ENCODE measurements at regions not wholly inside any gene's neighbourhood (a gene's known extent, or its start where the extent isn't known, plus 50 kb on each side); places are given as distances from the start of the nearest gene placed in this dataset.
"Not testable (repeated sequence)": the region's sequence is repeated elsewhere in the genome, so short reads cannot be mapped to it uniquely, and the experiment has no call there.

DNA sequence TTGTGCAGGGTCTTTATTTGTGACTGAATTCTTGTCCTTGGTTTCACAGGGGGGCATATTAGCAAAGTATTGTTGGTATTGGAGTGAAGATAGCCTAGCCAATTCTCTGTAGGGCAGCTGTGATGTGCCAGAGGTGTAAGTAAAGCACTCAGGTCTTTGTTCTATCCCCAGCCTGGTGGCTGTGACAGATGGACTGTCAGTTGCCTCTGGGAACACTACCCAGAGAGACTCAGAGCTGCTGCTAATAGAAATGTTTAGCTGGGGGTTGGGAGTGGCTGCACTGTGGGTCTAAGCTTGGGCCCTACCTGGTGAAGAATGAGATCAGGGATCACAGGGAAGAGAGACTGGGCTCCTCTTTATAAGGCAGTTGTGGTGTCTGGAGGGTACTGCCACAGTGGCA is 1006.5 kb upstream of the TYRP1 start:
- Histone ChIP-seq H3K36me3 (ENCODE audit: control insufficient read depth, insufficient read depth, low read length) (no peaks in the 10 kb centered on the region), H3K27me3 (ENCODE audit: control insufficient read depth, insufficient read depth, low read length) (no peaks in the 10 kb centered on the region), H3K4me3 (ENCODE audit: low read depth, low read length) (no peak overlapping the region)
- CTCF ChIA-PET, result interaction anchor here (0.6 kb wide), 1 partner anchor 98 kb away, joined by 3 read pairs; no protein-coding TSS in a partner anchor
- no peak for DNase-seq (ENCODE audit: low read depth)
- POLR2A ChIA-PET, result no interaction called here
- TF ChIP-seq, protein P1, sequence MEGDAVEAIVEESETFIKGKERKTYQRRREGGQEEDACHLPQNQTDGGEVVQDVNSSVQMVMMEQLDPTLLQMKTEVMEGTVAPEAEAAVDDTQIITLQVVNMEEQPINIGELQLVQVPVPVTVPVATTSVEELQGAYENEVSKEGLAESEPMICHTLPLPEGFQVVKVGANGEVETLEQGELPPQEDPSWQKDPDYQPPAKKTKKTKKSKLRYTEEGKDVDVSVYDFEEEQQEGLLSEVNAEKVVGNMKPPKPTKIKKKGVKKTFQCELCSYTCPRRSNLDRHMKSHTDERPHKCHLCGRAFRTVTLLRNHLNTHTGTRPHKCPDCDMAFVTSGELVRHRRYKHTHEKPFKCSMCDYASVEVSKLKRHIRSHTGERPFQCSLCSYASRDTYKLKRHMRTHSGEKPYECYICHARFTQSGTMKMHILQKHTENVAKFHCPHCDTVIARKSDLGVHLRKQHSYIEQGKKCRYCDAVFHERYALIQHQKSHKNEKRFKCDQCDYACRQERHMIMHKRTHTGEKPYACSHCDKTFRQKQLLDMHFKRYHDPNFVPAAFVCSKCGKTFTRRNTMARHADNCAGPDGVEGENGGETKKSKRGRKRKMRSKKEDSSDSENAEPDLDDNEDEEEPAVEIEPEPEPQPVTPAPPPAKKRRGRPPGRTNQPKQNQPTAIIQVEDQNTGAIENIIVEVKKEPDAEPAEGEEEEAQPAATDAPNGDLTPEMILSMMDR (IDR thresholded peaks at IDR 0.05; ENCODE audit: insufficient read depth, low read depth, low read length), result no peak

DNA sequence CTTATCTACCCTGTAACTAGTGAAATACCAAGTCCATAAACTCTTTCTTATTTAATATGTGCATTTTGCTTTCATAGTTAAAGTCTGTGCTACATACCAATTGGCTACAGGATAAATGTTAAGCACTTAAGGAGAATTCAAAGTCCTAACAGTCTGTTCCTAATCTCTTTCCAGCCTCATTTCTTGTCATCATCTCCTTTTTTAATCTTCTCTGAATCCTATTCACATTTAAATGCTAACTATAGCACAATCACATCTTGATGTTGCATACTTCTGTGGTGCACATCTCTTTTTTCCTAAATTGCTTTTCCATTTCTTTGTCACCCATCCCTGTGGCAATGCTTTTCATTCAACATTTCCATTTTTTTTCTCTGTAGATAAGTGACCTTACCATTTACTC is 996.1 kb upstream of the TYRP1 start:
- ChIA-PET CTCF (no interaction called here), POLR2A (no interaction called here)
- Histone ChIP-seq H3K4me3 (ENCODE audit: low read depth, low read length) (no peak overlapping the region), H3K27me3 (ENCODE audit: control insufficient read depth, insufficient read depth, low read length) (no peaks in the 10 kb centered on the region), H3K36me3 (ENCODE audit: control insufficient read depth, insufficient read depth, low read length) (no peaks in the 10 kb centered on the region)
- DNase-seq (ENCODE audit: low read depth), result no peak
- TF ChIP-seq, protein P1 (IDR thresholded peaks at IDR 0.05; ENCODE audit: insufficient read depth, low read depth, low read length), result no peak

DNA sequence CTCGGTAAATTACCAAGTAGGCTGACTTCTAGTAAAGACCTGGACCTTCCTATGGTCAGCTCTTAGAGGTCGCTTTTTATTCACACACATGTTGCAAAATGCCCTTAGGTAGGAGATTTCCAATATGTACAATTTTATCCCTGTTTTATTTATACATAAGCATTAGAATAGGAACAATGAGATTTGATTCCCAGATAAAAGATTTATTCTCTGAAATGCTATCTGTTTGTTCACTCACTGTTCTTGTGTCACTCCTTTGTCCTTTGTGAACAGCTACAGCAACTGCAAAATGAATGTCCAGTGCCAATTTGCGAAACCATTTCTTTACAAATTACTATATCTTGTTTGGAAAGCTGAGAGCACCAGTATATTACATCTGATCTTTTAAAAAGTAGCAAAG is 991.5 kb upstream of the TYRP1 start:
- no peak for DNase-seq (ENCODE audit: low read depth)
- CTCF ChIA-PET, result no interaction called here
- H3K27me3 ChIP-seq (ENCODE audit: control insufficient read depth, insufficient read depth, low read length), result no peaks in the 10 kb centered on the region
- POLR2A ChIA-PET, result no interaction called here
- no peaks in the 10 kb centered on the region for H3K36me3 ChIP-seq (ENCODE audit: control insufficient read depth, insufficient read depth, low read length)
- no peak overlapping the region for H3K4me3 ChIP-seq (ENCODE audit: low read depth, low read length)
- TF ChIP-seq, protein P1 (IDR thresholded peaks at IDR 0.05; ENCODE audit: insufficient read depth, low read depth, low read length), result no peak

DNA sequence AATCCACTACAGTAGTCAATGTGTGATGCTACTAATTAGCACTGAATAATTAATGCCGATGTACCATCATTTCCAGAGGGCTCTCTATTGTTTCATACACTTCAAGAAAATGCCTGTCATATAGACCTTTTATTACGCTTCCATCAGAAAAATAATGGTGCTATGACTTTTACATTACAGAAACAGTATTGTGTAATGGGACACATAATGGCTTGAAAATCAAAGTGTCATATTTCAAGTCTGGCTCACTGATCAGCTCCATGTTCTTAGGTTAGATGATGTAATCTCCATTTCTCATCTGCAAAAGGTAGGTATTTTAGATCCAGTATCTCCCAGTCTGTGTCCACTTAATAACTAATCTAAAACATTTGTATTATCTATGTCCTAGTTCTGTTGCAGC is 990.6 kb upstream of the TYRP1 start:
- POLR2A ChIA-PET, result no interaction called here
- no peak for DNase-seq (ENCODE audit: low read depth)
- TF ChIP-seq, protein P1 (IDR thresholded peaks at IDR 0.05; ENCODE audit: insufficient read depth, low read depth, low read length), result no peak
- H3K4me3 ChIP-seq (ENCODE audit: low read depth, low read length), result no peak overlapping the region
- CTCF ChIA-PET, result no interaction called here
- no peaks in the 10 kb centered on the region for H3K36me3 ChIP-seq (ENCODE audit: control insufficient read depth, insufficient read depth, low read length)
- no peaks in the 10 kb centered on the region for H3K27me3 ChIP-seq (ENCODE audit: control insufficient read depth, insufficient read depth, low read length)

DNA sequence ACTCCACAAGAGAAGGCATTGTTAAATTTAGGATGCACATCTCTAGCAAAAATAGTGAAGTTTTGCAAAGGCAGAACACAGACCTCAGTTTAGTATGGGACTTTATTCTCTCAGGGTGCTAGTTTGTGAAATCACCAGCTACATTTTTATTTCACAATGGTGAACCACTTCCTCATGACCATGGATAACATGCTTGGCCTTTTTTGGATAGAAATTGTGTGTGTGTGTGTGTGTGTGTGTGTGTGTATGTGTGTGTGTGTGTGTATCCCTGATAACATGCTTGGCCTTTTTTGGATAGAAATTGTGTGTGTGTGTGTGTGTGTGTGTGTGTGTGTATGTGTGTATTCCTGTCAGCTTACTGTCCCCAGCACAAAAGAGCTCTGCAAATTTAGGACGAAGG is 989.0 kb upstream of the TYRP1 start:
- CTCF ChIA-PET; H3K27me3 ChIP-seq (ENCODE audit: control insufficient read depth, insufficient read depth, low read length); H3K4me3 ChIP-seq (ENCODE audit: low read depth, low read length); H3K36me3 ChIP-seq (ENCODE audit: control insufficient read depth, insufficient read depth, low read length); POLR2A ChIA-PET; DNase-seq (ENCODE audit: low read depth): not testable (repeated sequence)

DNA sequence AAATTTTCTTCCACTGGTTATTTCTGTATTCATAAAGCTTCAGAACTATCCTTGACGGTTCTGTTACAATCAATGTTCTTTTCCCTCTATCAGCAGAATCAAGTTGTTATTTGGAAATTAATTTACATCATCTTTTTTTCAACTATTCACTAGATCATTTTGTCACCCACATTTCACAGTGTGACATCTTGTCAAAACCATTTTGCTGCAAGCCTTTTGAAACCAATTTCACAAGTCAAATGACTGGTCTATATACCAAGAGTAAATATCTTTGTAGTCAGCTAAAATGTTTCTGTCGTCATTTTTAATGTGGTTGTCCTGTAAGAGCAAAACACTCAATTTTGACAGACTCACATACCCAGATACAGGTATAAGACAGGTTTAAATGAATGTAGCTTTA is 984.3 kb upstream of the TYRP1 start:
- POLR2A ChIA-PET, result no interaction called here
- no peak overlapping the region for H3K4me3 ChIP-seq (ENCODE audit: low read depth, low read length)
- no peak for DNase-seq (ENCODE audit: low read depth)
- no peaks in the 10 kb centered on the region for H3K27me3 ChIP-seq (ENCODE audit: control insufficient read depth, insufficient read depth, low read length)
- CTCF ChIA-PET, result no interaction called here
- no peaks in the 10 kb centered on the region for H3K36me3 ChIP-seq (ENCODE audit: control insufficient read depth, insufficient read depth, low read length)
- TF ChIP-seq, protein P1 (IDR thresholded peaks at IDR 0.05; ENCODE audit: insufficient read depth, low read depth, low read length), result no peak
